CD4-positive, alpha-beta T cell treated with Interleukin-1 beta for 1 hour (primary cell): ENCODE measurements at regions not wholly inside any gene's neighbourhood (a gene's known extent, or its start where the extent isn't known, plus 50 kb on each side); places are given as distances from the start of the nearest gene placed in this dataset.
"Not testable (repeated sequence)": the region's sequence is repeated elsewhere in the genome, so short reads cannot be mapped to it uniquely, and the experiment has no call there.

Experiments used
- DNase-seq, 2 donors: peaks; one replicate each; pipeline ENCODE4 v3.0.0-alpha.2; 2020 to 2022

GRCh38 chr18:59848002-59848401, 51.8 kb upstream of the PMAIP1 start:
- peak in 1 of 2 donors; percentile 7 for DNase-seq

- not testable (repeated sequence) for DNase-seq
Observed at GRCh38 chr18:59847491-59847846, 52.3 kb upstream of the PMAIP1 start.

- DNase-seq = peak in 1 of 2 donors; percentile 7
Observed at GRCh38 chr18:59846814-59847490, 52.8 kb upstream of the PMAIP1 start.

GRCh38 chr18:59842947-59843346, 56.8 kb upstream of the PMAIP1 start:
- DNase-seq = no peak

GRCh38 chr18:59839931-59840685, 59.7 kb upstream of the PMAIP1 start:
- no peak for DNase-seq

GRCh38 chr18:59839246-59839645, 60.5 kb upstream of the PMAIP1 start:
- no peak for DNase-seq

- peak; percentile 56 to 66 for DNase-seq
Observed at GRCh38 chr18:59837586-59837985, 62.2 kb upstream of the PMAIP1 start.

- no peak for DNase-seq
Observed at GRCh38 chr18:59835605-59836379, 64.0 kb upstream of the PMAIP1 start.

GRCh38 chr18:59834267-59834666, 65.5 kb upstream of the PMAIP1 start:
- DNase-seq = no peak

- no peak for DNase-seq
Observed at GRCh38 chr18:59833785-59834184, 66.0 kb upstream of the PMAIP1 start.

- peak in 1 of 2 donors; percentile 33 for DNase-seq
Observed at GRCh38 chr18:59823596-59824195, 76.1 kb upstream of the PMAIP1 start.

- DNase-seq = no peak
Observed at GRCh38 chr18:59822612-59823550, 76.9 kb upstream of the PMAIP1 start.

- no peak for DNase-seq
Observed at GRCh38 chr18:59821983-59822382, 77.8 kb upstream of the PMAIP1 start.

GRCh38 chr18:59820663-59821062, 79.1 kb upstream of the PMAIP1 start:
- DNase-seq = no peak

- DNase-seq = no peak
Observed at GRCh38 chr18:59818769-59819168, 81.0 kb upstream of the PMAIP1 start.

- DNase-seq = no peak
Observed at GRCh38 chr18:59814891-59815290, 84.9 kb upstream of the PMAIP1 start.

GRCh38 chr18:59813942-59814341, 85.9 kb upstream of the PMAIP1 start:
- no peak for DNase-seq

- DNase-seq = no peak
Observed at GRCh38 chr18:59810735-59811520, 88.9 kb upstream of the PMAIP1 start.

GRCh38 chr18:59810183-59810582, 89.6 kb upstream of the PMAIP1 start:
- DNase-seq = no peak

- DNase-seq = peak in 1 of 2 donors; percentile 4
Observed at GRCh38 chr18:59802031-59802430, 97.8 kb upstream of the PMAIP1 start.

GRCh38 chr18:59801576-59801975, 98.2 kb upstream of the PMAIP1 start:
- no peak for DNase-seq
